ENCODE measurements at regions not wholly inside any gene's neighbourhood (a gene's known extent, or its start where the extent isn't known, plus 50 kb on each side); places are given as distances from the start of the nearest gene placed in this dataset.
A peak's percentile ranks its signal among the peaks of the same experiment; 100 is the strongest.

- H3K4me3 ChIP-seq (ENCODE audit: control insufficient read depth, low read depth, low read length), result no peak overlapping the region
- TF ChIP-seq, protein P1, sequence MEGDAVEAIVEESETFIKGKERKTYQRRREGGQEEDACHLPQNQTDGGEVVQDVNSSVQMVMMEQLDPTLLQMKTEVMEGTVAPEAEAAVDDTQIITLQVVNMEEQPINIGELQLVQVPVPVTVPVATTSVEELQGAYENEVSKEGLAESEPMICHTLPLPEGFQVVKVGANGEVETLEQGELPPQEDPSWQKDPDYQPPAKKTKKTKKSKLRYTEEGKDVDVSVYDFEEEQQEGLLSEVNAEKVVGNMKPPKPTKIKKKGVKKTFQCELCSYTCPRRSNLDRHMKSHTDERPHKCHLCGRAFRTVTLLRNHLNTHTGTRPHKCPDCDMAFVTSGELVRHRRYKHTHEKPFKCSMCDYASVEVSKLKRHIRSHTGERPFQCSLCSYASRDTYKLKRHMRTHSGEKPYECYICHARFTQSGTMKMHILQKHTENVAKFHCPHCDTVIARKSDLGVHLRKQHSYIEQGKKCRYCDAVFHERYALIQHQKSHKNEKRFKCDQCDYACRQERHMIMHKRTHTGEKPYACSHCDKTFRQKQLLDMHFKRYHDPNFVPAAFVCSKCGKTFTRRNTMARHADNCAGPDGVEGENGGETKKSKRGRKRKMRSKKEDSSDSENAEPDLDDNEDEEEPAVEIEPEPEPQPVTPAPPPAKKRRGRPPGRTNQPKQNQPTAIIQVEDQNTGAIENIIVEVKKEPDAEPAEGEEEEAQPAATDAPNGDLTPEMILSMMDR (IDR thresholded peaks at IDR 0.05; ENCODE audit: control insufficient read depth, insufficient read depth, low read depth, low read length, missing control alignments), result no peak
- no peak for DNase-seq (ENCODE audit: low read depth)
Measured at GRCh38 chr12:125531574-125531973, 466.3 kb downstream of the AACS start.

- TF ChIP-seq, protein P1 (IDR thresholded peaks at IDR 0.05; ENCODE audit: control insufficient read depth, insufficient read depth, low read depth, low read length, missing control alignments), result peak; percentile 47
- DNase-seq (ENCODE audit: low read depth), result no peak
- no peak overlapping the region for H3K4me3 ChIP-seq (ENCODE audit: control insufficient read depth, low read depth, low read length)
Measured at GRCh38 chr12:125533434-125534029, 468.3 kb downstream of the AACS start.

DNA sequence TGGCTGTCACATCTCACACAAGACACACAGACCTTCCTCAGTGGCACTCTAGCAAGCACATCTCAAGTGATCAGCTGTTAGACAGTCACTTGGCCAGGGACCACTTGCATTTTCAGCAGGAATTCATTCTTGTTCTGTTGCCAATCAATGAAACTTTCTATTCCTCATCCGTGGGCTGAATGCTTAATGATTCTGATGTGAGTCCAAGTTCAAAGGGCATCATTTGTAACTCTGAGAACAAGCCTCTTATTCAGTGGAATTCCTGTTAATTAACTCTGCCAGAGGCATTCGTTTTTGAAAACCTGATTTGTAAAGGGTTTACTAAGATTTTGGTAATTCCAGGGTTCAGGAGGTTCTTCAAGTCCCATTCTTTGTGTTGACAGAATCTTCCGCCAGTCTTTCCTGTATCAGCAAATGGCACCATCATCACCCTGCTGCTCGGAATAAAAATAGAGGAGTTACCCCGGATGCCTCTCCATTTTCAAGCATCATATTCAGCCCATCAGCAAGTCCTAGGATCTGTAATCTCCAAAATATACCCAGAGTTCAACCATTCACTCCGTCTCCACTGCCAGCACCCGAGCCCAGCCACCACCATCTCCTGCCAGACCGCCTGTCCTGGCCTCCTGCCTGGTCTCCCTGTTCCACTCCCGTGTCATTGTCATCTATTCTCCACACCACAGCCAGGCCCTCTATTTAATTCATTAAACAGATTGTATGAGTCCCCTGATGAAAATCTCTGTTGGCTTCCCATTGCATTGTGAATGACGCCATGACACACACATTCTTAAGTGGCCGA lies 473.4 kb downstream of the AACS start:
- no peak overlapping the region for H3K4me3 ChIP-seq (ENCODE audit: control insufficient read depth, low read depth, low read length)
- TF ChIP-seq, protein P1 (IDR thresholded peaks at IDR 0.05; ENCODE audit: control insufficient read depth, insufficient read depth, low read depth, low read length, missing control alignments), result no peak
- no peak for DNase-seq (ENCODE audit: low read depth)

DNA sequence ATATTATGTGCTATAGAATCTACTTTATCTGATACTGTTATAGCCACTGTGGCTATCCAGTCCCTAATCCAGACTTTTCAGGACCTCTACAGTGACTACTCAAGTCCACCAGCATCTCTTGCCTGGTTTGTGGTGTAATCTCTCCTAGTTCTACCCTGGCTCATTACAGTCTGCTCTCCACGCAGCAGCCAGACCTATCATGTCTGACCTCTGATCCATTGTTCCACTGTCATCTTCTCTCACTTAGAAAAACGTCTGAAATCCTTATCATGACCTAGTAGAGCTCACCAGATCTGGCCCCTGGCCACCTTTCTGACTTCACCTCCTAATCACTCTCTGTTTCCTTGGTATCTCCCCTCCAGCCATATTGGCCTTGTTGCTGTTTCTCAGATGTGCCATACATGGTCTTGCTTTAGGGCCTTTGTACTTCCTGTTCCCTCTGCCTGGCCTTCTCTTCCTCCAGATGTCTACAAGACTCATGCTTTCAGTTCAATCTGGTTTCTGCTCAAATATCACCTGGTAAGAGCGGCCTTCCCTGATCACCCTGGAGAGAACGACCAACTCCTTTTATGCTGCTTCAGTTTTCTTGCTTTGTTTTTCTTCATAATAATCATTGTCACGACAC lies 475.5 kb downstream of the AACS start:
- TF ChIP-seq, protein P1 (IDR thresholded peaks at IDR 0.05; ENCODE audit: control insufficient read depth, insufficient read depth, low read depth, low read length, missing control alignments), result no peak
- DNase-seq (ENCODE audit: low read depth), result no peak
- no peak overlapping the region for H3K4me3 ChIP-seq (ENCODE audit: control insufficient read depth, low read depth, low read length)

DNA sequence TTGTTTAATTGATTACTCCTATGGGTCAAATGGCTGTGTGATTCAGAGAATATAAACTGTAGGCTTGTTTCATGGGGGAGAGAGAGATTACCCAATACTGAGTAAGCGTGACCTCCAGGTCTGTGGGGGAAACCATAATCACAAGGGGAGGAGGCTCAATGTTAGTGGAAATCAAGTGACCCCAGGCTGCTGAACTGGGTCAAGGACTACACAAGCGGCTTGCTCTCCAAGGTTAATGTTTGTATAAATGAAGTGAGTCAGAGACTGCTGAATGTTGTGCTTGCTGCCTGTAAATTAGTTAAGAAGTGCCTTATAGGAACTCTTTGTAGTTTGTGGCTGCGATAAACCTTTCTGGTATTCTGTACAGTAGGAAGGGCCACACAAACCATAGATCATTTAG lies 479.7 kb downstream of the AACS start:
- DNase-seq (ENCODE audit: low read depth), result no peak
- TF ChIP-seq, protein P1 (IDR thresholded peaks at IDR 0.05; ENCODE audit: control insufficient read depth, insufficient read depth, low read depth, low read length, missing control alignments), result no peak
- H3K4me3 ChIP-seq (ENCODE audit: control insufficient read depth, low read depth, low read length), result no peak overlapping the region

GRCh38 chr12:125549171-125549570 lies 483.9 kb downstream of the AACS start:
- DNase-seq (ENCODE audit: low read depth), result no peak
- no peak overlapping the region for H3K4me3 ChIP-seq (ENCODE audit: control insufficient read depth, low read depth, low read length)
- TF ChIP-seq, protein P1 (IDR thresholded peaks at IDR 0.05; ENCODE audit: control insufficient read depth, insufficient read depth, low read depth, low read length, missing control alignments), result no peak
